WTC11 (cell line): ENCODE measurements at regions not wholly inside any gene's neighbourhood (a gene's known extent, or its start where the extent isn't known, plus 50 kb on each side); places are given as distances from the start of the nearest gene placed in this dataset.
A peak's percentile ranks its signal among the peaks of the same experiment; 100 is the strongest.

Experiments used
- ATAC-seq: fragments of 200-7000 bp; cut with Tn5 transposase; 2 replicates; pipeline ENCODE4 v1.10.0; 2021; ENCODE audit warnings: mild to moderate bottlenecking, moderate library complexity
- CTCF ChIA-PET: fragments of 300-600 bp; sonication (Branson Sonifier 250); formaldehyde crosslinking; loops from one replicate; lab custom pipeline; 2021; ENCODE audit warnings: antibody characterized with exemption; lab: Charles Lee
- POLR2A ChIA-PET: fragments of 350-600 bp; sonication (Branson Sonifier 250); formaldehyde crosslinking; loops from one replicate; lab custom pipeline; 2021; ENCODE audit warnings: antibody characterized with exemption; lab: Charles Lee
- DNase-seq: peaks from one replicate; pipeline ENCODE4 v3.0.0; 2021; ENCODE audit warnings: low spot score
- H3K27ac Mint-ChIP-seq: 2 replicates; pipeline ENCODE4 v1.8.0; 2021; ENCODE audit warnings: mixed read lengths
- H3K27me3 Mint-ChIP-seq: 2 replicates; pipeline ENCODE4 v1.8.0; 2021; ENCODE audit warnings: low read depth, mild to moderate bottlenecking, moderate library complexity, mixed read lengths
- H3K36me3 Mint-ChIP-seq: 2 replicates; pipeline ENCODE4 v1.8.0; 2021; ENCODE audit warnings: mixed read lengths
- H3K4me1 Mint-ChIP-seq: 2 replicates; pipeline ENCODE4 v1.8.0; 2022; ENCODE audit warnings: mixed read lengths
- H3K4me3 Mint-ChIP-seq: 2 replicates; pipeline ENCODE4 v1.8.0; 2021; ENCODE audit warnings: mild to moderate bottlenecking, moderate library complexity, mixed read lengths
- H3K9me3 Mint-ChIP-seq: 2 replicates; pipeline ENCODE4 v1.8.0; 2021; ENCODE audit warnings: mixed read lengths
- CBFB ChIP-seq: sonication (generic); formaldehyde crosslinking; IDR thresholded peaks from 2 replicates; pipeline ENCODE4 v1.8.1; 2022; ENCODE audit warnings: mild to moderate bottlenecking, low read depth, missing genetic modification reagents
- FOXK1 ChIP-seq: sonication (generic); formaldehyde crosslinking; IDR thresholded peaks from 2 replicates; pipeline ENCODE4 v1.8.0; 2022; ENCODE audit warnings: mild to moderate bottlenecking, moderate library complexity, missing genetic modification reagents
- GRHL2 ChIP-seq: fragments of 250-450 bp; sonication (Bioruptor Pico); IDR thresholded peaks from 2 replicates; pipeline ENCODE4 v1.8.0; 2022; ENCODE audit warnings: mild to moderate bottlenecking, moderate library complexity; ENCODE audit not compliant: insufficient replicate concordance, severe bottlenecking
- GTF2I ChIP-seq: fragments of 250-450 bp; sonication (Bioruptor Pico); conservative IDR thresholded peaks from 2 replicates; pipeline ENCODE4 v1.4.0; 2021; ENCODE audit warnings: mild to moderate bottlenecking
- JUN ChIP-seq: sonication (generic); formaldehyde crosslinking; IDR thresholded peaks from 2 replicates; pipeline ENCODE4 v1.8.0; 2023; ENCODE audit warnings: mild to moderate bottlenecking, missing genetic modification reagents
- KAT7 ChIP-seq: sonication (generic); formaldehyde crosslinking; IDR thresholded peaks from 2 replicates; pipeline ENCODE4 v1.8.1; 2023; ENCODE audit warnings: missing genetic modification reagents, mild to moderate bottlenecking, borderline replicate concordance
- MAX ChIP-seq: sonication (generic); formaldehyde crosslinking; IDR thresholded peaks from 2 replicates; pipeline ENCODE4 v1.8.0; 2022; ENCODE audit warnings: mild to moderate bottlenecking, missing genetic modification reagents
- NFATC4 ChIP-seq: fragments of 250-450 bp; sonication (Bioruptor Pico); IDR thresholded peaks from 2 replicates; pipeline ENCODE4 v1.9.0; 2021; ENCODE audit warnings: mild to moderate bottlenecking
- NFE2L1 ChIP-seq: sonication (generic); formaldehyde crosslinking; IDR thresholded peaks from 2 replicates; pipeline ENCODE4 v1.8.1; 2023; ENCODE audit warnings: missing genetic modification reagents
- NR3C1 ChIP-seq: sonication (generic); formaldehyde crosslinking; conservative IDR thresholded peaks from 2 replicates; pipeline ENCODE4 v1.8.1; 2023; ENCODE audit warnings: low read depth, mild to moderate bottlenecking, missing genetic modification reagents
- RORB ChIP-seq: fragments of 250-450 bp; sonication (Bioruptor Pico); IDR thresholded peaks from 2 replicates; pipeline ENCODE4 v1.9.0; 2021; ENCODE audit warnings: mild to moderate bottlenecking
- SMAD3 ChIP-seq: sonication (generic); formaldehyde crosslinking; IDR thresholded peaks from 2 replicates; pipeline ENCODE4 v1.8.0; 2022; ENCODE audit warnings: missing genetic modification reagents, mild to moderate bottlenecking, borderline replicate concordance
- SP1 ChIP-seq: sonication (generic); formaldehyde crosslinking; conservative IDR thresholded peaks from 2 replicates; pipeline ENCODE4 v1.8.1; 2022; ENCODE audit warnings: missing genetic modification reagents
- TEAD1 ChIP-seq: sonication (generic); formaldehyde crosslinking; IDR thresholded peaks from 2 replicates; pipeline ENCODE4 v1.8.0; 2022; ENCODE audit warnings: mild to moderate bottlenecking, missing genetic modification reagents
- ZBTB43 ChIP-seq: sonication (generic); formaldehyde crosslinking; IDR thresholded peaks from 2 replicates; pipeline ENCODE4 v1.8.1; 2023; ENCODE audit warnings: mild to moderate bottlenecking, missing genetic modification reagents
- ZNF138 ChIP-seq: sonication (generic); formaldehyde crosslinking; conservative IDR thresholded peaks from 2 replicates; pipeline ENCODE4 v1.8.1; 2022; ENCODE audit warnings: mild to moderate bottlenecking, moderate library complexity, missing genetic modification reagents
- ZNF317 ChIP-seq: sonication (generic); formaldehyde crosslinking; IDR thresholded peaks from 2 replicates; pipeline ENCODE4 v1.8.1; 2023; ENCODE audit warnings: low read depth, mild to moderate bottlenecking, moderate library complexity, missing genetic modification reagents, borderline replicate concordance
- ZNF416 ChIP-seq: fragments of 250-450 bp; sonication (Bioruptor Pico); IDR thresholded peaks from 2 replicates; pipeline ENCODE4 v1.9.0; 2021; ENCODE audit warnings: mild to moderate bottlenecking, inconsistent platforms
- TF ChIP-seq, protein P1 (sequence below): sonication (generic); formaldehyde crosslinking; IDR thresholded peaks from 2 replicates; pipeline ENCODE4 v1.8.0; 2022; ENCODE audit warnings: mild to moderate bottlenecking, missing genetic modification reagents
- TF ChIP-seq, protein P2 (sequence below): sonication (generic); formaldehyde crosslinking; IDR thresholded peaks from 2 replicates; pipeline ENCODE4 v1.8.1; 2023; ENCODE audit warnings: mild to moderate bottlenecking, missing genetic modification reagents
- TF ChIP-seq, protein P3 (sequence below): sonication (generic); formaldehyde crosslinking; IDR thresholded peaks from 2 replicates; pipeline ENCODE4 v1.8.1; 2022; ENCODE audit warnings: mild to moderate bottlenecking, missing genetic modification reagents, moderate library complexity, borderline replicate concordance
- TF ChIP-seq, protein P4 (sequence below): sonication (generic); formaldehyde crosslinking; IDR thresholded peaks from 2 replicates; pipeline ENCODE4 v1.8.1; 2022; ENCODE audit warnings: missing genetic modification reagents, borderline replicate concordance
- TF ChIP-seq, protein P5 (sequence below): sonication (generic); formaldehyde crosslinking; IDR thresholded peaks from 2 replicates; pipeline ENCODE4 v1.8.1; 2023; ENCODE audit warnings: mild to moderate bottlenecking, missing genetic modification reagents, moderate library complexity

GRCh38 chr5:90297045-90297764, 112.4 kb downstream of the CETN3 start:
- CTCF ChIA-PET, result interaction anchor here (0.8 to 1.3 kb wide), 2 partner anchors 8 to 143 kb away, joined by 3 to 4 read pairs; no protein-coding TSS in a partner anchor
- POLR2A ChIA-PET, result no interaction called here
- DNase-seq (no peak), ATAC-seq (peak; percentile 86)
- H3K27ac Mint-ChIP-seq, result no peak overlapping the region
- H3K36me3 Mint-ChIP-seq, result no peaks in the 10 kb centered on the region
- peaks cover 51% of the 10 kb centered on the region for H3K27me3 Mint-ChIP-seq
- H3K9me3 Mint-ChIP-seq, result peaks cover 11% of the 10 kb centered on the region; the same call in 1 of the 2 replicates
- TF ChIP-seq SMAD3 (CRISPR knock-in tag) (no peak), TEAD1 (peak; percentile 58; the same call in 1 of the 2 replicates), GRHL2 (CRISPR knock-in tag) (no peak)
- TF ChIP-seq, protein P1, sequence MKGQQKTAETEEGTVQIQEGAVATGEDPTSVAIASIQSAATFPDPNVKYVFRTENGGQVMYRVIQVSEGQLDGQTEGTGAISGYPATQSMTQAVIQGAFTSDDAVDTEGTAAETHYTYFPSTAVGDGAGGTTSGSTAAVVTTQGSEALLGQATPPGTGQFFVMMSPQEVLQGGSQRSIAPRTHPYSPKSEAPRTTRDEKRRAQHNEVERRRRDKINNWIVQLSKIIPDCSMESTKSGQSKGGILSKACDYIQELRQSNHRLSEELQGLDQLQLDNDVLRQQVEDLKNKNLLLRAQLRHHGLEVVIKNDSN (CRISPR knock-in tag), result no peak
- H3K4me1 Mint-ChIP-seq, result peaks cover 41% of the 10 kb centered on the region
- H3K4me3 Mint-ChIP-seq, result no peak overlapping the region

DNA sequence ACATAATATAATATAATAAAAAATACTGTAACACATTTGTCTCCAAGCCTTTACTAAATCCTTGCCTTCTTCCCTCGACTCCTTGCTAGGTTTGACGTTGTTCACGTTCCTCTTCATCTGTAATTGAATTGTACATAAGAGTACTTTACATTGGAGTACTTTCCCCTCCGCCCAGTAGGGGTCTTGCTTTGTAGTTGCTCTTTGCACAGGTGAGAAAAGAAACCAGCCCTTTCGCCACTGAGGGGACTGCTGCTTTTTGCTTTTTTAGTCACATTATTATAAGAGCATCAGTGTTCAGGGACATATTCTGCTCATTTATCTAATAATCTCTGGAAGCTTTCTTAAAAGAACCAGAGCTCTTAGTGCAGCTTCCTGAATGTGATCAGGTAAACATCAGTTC, 115.0 kb downstream of the CETN3 start:
- peak; percentile 35 for ATAC-seq
- CTCF ChIA-PET, result no interaction called here
- TF ChIP-seq ZBTB43 (CRISPR knock-in tag) (no peak), GRHL2 (CRISPR knock-in tag) (no peak), SP1 (CRISPR knock-in tag) (no peak), GTF2I (CRISPR knock-in tag) (no peak), MAX (CRISPR knock-in tag) (no peak), ZNF416 (CRISPR knock-in tag) (no peak), FOXK1 (CRISPR knock-in tag) (no peak), CBFB (no peak), SMAD3 (CRISPR knock-in tag) (no peak)
- TF ChIP-seq, protein P2, sequence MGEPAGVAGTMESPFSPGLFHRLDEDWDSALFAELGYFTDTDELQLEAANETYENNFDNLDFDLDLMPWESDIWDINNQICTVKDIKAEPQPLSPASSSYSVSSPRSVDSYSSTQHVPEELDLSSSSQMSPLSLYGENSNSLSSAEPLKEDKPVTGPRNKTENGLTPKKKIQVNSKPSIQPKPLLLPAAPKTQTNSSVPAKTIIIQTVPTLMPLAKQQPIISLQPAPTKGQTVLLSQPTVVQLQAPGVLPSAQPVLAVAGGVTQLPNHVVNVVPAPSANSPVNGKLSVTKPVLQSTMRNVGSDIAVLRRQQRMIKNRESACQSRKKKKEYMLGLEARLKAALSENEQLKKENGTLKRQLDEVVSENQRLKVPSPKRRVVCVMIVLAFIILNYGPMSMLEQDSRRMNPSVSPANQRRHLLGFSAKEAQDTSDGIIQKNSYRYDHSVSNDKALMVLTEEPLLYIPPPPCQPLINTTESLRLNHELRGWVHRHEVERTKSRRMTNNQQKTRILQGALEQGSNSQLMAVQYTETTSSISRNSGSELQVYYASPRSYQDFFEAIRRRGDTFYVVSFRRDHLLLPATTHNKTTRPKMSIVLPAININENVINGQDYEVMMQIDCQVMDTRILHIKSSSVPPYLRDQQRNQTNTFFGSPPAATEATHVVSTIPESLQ (CRISPR knock-in tag), result no peak
- TF ChIP-seq, protein P3, sequence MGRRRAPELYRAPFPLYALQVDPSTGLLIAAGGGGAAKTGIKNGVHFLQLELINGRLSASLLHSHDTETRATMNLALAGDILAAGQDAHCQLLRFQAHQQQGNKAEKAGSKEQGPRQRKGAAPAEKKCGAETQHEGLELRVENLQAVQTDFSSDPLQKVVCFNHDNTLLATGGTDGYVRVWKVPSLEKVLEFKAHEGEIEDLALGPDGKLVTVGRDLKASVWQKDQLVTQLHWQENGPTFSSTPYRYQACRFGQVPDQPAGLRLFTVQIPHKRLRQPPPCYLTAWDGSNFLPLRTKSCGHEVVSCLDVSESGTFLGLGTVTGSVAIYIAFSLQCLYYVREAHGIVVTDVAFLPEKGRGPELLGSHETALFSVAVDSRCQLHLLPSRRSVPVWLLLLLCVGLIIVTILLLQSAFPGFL (CRISPR knock-in tag), result no peak
- no peak overlapping the region for H3K27ac Mint-ChIP-seq
- POLR2A ChIA-PET, result no interaction called here
- peak; percentile 33 for DNase-seq
- H3K27me3 Mint-ChIP-seq, result peaks cover 56% of the 10 kb centered on the region
- H3K36me3 Mint-ChIP-seq, result no peaks in the 10 kb centered on the region
- peaks cover 47% of the 10 kb centered on the region for H3K4me1 Mint-ChIP-seq
- H3K4me3 Mint-ChIP-seq, result no peak overlapping the region
- H3K9me3 Mint-ChIP-seq, result 0 out of 2 replicates have a peak, but pooled peaks cover 7% of the 10 kb centered on the region

- Mint-ChIP-seq H3K27ac (no peak overlapping the region), H3K27me3 (peaks cover 52% of the 10 kb centered on the region), H3K4me1 (peaks cover 47% of the 10 kb centered on the region), H3K36me3 (no peaks in the 10 kb centered on the region), H3K9me3 (0 out of 2 replicates have a peak, but pooled peaks cover 3% of the 10 kb centered on the region), H3K4me3 (no peak overlapping the region)
- ATAC-seq, result peak; percentile 79
- ChIA-PET CTCF (no interaction called here), POLR2A (no interaction called here)
- DNase-seq, result no peak
- TF ChIP-seq RORB (CRISPR knock-in tag), result no peak
- no peak for TF ChIP-seq ZNF416 (CRISPR knock-in tag)
- no peak for TF ChIP-seq JUN (CRISPR knock-in tag)
- no peak for TF ChIP-seq KAT7 (CRISPR knock-in tag)
- TF ChIP-seq ZNF317, result no peak
- TF ChIP-seq, protein P4, sequence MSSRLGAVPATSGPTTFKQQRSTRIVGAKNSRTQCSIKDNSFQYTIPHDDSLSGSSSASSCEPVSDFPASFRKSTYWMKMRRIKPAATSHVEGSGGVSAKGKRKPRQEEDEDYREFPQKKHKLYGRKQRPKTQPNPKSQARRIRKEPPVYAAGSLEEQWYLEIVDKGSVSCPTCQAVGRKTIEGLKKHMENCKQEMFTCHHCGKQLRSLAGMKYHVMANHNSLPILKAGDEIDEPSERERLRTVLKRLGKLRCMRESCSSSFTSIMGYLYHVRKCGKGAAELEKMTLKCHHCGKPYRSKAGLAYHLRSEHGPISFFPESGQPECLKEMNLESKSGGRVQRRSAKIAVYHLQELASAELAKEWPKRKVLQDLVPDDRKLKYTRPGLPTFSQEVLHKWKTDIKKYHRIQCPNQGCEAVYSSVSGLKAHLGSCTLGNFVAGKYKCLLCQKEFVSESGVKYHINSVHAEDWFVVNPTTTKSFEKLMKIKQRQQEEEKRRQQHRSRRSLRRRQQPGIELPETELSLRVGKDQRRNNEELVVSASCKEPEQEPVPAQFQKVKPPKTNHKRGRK (CRISPR knock-in tag), result no peak
- no peak for TF ChIP-seq NR3C1 (CRISPR knock-in tag)
- TF ChIP-seq, protein P5, sequence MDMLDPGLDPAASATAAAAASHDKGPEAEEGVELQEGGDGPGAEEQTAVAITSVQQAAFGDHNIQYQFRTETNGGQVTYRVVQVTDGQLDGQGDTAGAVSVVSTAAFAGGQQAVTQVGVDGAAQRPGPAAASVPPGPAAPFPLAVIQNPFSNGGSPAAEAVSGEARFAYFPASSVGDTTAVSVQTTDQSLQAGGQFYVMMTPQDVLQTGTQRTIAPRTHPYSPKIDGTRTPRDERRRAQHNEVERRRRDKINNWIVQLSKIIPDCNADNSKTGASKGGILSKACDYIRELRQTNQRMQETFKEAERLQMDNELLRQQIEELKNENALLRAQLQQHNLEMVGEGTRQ (CRISPR knock-in tag), result no peak
- no peak for TF ChIP-seq ZNF138 (CRISPR knock-in tag)
- TF ChIP-seq NFATC4, result no peak
- TF ChIP-seq NFE2L1 (CRISPR knock-in tag), result no peak
Observed at GRCh38 chr5:90293931-90294330, 115.6 kb downstream of the CETN3 start.
